ENCODE measurements at regions not wholly inside any gene's neighbourhood (a gene's known extent, or its start where the extent isn't known, plus 50 kb on each side); places are given as distances from the start of the nearest gene placed in this dataset.

DNA sequence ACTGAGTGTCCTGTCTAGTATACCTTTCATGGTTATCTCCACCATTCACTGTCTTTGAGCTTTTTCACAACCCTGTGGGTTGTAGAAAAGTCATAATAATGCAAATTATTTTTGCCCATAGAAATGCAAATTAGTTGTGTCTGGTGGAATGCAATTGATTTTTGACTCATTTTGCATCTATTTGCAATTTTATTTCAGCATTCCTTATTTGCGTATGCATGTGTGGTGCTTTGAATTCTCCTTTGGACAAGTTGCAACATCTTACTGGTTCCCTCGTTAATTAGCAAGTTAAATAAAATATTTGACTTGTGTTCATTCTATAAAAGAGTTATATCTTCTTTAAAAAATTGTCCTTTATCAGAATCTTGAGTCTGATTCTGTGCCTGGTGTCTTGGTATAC lies 297.3 kb upstream of the CASK start:
- peaks cover 11% of the 10 kb centered on the region for H3K4me1 Mint-ChIP-seq
- H3K36me3 Mint-ChIP-seq: no peaks in the 10 kb centered on the region
- POLR2A ChIA-PET: no interaction called here
- H3K27me3 Mint-ChIP-seq (ENCODE audit: low read depth): no peaks in the 10 kb centered on the region; the same call in 1 of the 2 replicates
- CTCF ChIA-PET: no interaction called here
- peaks cover 5% of the 10 kb centered on the region for H3K9me3 Mint-ChIP-seq
- TF ChIP-seq, protein P1, sequence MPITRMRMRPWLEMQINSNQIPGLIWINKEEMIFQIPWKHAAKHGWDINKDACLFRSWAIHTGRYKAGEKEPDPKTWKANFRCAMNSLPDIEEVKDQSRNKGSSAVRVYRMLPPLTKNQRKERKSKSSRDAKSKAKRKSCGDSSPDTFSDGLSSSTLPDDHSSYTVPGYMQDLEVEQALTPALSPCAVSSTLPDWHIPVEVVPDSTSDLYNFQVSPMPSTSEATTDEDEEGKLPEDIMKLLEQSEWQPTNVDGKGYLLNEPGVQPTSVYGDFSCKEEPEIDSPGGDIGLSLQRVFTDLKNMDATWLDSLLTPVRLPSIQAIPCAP (CRISPR knock-in tag; IDR thresholded peaks at IDR 0.05): no peak
- TF ChIP-seq CREM (CRISPR knock-in tag; IDR thresholded peaks at IDR 0.05) (no peak), FOXJ3 (CRISPR knock-in tag; IDR thresholded peaks at IDR 0.05; ENCODE audit: borderline replicate concordance) (no peak), ZNF671 (CRISPR knock-in tag; IDR thresholded peaks at IDR 0.05) (no peak), GRHL2 (CRISPR knock-in tag; IDR thresholded peaks at IDR 0.05; ENCODE audit: insufficient replicate concordance, severe bottlenecking) (no peak), JUN (CRISPR knock-in tag; IDR thresholded peaks at IDR 0.05) (no peak), NR2C2 (CRISPR knock-in tag; IDR thresholded peaks at IDR 0.05) (no peak), MXD4 (CRISPR knock-in tag; IDR thresholded peaks at IDR 0.05; ENCODE audit: borderline replicate concordance) (no peak), ZNF416 (CRISPR knock-in tag; IDR thresholded peaks at IDR 0.05) (no peak), TEAD4 (CRISPR knock-in tag; IDR thresholded peaks at IDR 0.05) (no peak), ZNF263 (CRISPR knock-in tag; IDR thresholded peaks at IDR 0.05; ENCODE audit: low read depth) (no peak)
- TF ChIP-seq, protein P2, sequence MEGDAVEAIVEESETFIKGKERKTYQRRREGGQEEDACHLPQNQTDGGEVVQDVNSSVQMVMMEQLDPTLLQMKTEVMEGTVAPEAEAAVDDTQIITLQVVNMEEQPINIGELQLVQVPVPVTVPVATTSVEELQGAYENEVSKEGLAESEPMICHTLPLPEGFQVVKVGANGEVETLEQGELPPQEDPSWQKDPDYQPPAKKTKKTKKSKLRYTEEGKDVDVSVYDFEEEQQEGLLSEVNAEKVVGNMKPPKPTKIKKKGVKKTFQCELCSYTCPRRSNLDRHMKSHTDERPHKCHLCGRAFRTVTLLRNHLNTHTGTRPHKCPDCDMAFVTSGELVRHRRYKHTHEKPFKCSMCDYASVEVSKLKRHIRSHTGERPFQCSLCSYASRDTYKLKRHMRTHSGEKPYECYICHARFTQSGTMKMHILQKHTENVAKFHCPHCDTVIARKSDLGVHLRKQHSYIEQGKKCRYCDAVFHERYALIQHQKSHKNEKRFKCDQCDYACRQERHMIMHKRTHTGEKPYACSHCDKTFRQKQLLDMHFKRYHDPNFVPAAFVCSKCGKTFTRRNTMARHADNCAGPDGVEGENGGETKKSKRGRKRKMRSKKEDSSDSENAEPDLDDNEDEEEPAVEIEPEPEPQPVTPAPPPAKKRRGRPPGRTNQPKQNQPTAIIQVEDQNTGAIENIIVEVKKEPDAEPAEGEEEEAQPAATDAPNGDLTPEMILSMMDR (IDR thresholded peaks at IDR 0.05): no peak
- TF ChIP-seq, protein P3, sequence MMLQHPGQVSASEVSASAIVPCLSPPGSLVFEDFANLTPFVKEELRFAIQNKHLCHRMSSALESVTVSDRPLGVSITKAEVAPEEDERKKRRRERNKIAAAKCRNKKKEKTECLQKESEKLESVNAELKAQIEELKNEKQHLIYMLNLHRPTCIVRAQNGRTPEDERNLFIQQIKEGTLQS (CRISPR knock-in tag; conservative IDR thresholded peaks at IDR 0.05): no peak
- TF ChIP-seq, protein P4, sequence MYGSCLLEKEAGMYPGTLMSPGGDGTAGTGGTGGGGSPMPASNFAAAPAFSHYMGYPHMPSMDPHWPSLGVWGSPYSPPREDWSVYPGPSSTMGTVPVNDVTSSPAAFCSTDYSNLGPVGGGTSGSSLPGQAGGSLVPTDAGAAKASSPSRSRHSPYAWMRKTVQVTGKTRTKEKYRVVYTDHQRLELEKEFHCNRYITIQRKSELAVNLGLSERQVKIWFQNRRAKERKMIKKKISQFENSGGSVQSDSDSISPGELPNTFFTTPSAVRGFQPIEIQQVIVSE (CRISPR knock-in tag; IDR thresholded peaks at IDR 0.05; ENCODE audit: borderline replicate concordance): no peak
- TF ChIP-seq, protein P5, sequence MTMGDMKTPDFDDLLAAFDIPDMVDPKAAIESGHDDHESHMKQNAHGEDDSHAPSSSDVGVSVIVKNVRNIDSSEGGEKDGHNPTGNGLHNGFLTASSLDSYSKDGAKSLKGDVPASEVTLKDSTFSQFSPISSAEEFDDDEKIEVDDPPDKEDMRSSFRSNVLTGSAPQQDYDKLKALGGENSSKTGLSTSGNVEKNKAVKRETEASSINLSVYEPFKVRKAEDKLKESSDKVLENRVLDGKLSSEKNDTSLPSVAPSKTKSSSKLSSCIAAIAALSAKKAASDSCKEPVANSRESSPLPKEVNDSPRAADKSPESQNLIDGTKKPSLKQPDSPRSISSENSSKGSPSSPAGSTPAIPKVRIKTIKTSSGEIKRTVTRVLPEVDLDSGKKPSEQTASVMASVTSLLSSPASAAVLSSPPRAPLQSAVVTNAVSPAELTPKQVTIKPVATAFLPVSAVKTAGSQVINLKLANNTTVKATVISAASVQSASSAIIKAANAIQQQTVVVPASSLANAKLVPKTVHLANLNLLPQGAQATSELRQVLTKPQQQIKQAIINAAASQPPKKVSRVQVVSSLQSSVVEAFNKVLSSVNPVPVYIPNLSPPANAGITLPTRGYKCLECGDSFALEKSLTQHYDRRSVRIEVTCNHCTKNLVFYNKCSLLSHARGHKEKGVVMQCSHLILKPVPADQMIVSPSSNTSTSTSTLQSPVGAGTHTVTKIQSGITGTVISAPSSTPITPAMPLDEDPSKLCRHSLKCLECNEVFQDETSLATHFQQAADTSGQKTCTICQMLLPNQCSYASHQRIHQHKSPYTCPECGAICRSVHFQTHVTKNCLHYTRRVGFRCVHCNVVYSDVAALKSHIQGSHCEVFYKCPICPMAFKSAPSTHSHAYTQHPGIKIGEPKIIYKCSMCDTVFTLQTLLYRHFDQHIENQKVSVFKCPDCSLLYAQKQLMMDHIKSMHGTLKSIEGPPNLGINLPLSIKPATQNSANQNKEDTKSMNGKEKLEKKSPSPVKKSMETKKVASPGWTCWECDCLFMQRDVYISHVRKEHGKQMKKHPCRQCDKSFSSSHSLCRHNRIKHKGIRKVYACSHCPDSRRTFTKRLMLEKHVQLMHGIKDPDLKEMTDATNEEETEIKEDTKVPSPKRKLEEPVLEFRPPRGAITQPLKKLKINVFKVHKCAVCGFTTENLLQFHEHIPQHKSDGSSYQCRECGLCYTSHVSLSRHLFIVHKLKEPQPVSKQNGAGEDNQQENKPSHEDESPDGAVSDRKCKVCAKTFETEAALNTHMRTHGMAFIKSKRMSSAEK (CRISPR knock-in tag; IDR thresholded peaks at IDR 0.05; ENCODE audit: borderline replicate concordance): no peak
- TF ChIP-seq, protein P6, sequence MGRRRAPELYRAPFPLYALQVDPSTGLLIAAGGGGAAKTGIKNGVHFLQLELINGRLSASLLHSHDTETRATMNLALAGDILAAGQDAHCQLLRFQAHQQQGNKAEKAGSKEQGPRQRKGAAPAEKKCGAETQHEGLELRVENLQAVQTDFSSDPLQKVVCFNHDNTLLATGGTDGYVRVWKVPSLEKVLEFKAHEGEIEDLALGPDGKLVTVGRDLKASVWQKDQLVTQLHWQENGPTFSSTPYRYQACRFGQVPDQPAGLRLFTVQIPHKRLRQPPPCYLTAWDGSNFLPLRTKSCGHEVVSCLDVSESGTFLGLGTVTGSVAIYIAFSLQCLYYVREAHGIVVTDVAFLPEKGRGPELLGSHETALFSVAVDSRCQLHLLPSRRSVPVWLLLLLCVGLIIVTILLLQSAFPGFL (CRISPR knock-in tag; IDR thresholded peaks at IDR 0.05; ENCODE audit: borderline replicate concordance): no peak
- TF ChIP-seq, protein P7, sequence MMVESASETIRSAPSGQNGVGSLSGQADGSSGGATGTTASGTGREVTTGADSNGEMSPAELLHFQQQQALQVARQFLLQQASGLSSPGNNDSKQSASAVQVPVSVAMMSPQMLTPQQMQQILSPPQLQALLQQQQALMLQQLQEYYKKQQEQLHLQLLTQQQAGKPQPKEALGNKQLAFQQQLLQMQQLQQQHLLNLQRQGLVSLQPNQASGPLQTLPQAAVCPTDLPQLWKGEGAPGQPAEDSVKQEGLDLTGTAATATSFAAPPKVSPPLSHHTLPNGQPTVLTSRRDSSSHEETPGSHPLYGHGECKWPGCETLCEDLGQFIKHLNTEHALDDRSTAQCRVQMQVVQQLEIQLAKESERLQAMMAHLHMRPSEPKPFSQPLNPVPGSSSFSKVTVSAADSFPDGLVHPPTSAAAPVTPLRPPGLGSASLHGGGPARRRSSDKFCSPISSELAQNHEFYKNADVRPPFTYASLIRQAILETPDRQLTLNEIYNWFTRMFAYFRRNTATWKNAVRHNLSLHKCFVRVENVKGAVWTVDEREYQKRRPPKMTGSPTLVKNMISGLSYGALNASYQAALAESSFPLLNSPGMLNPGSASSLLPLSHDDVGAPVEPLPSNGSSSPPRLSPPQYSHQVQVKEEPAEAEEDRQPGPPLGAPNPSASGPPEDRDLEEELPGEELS (CRISPR knock-in tag; IDR thresholded peaks at IDR 0.05): no peak
- TF ChIP-seq, protein P8, sequence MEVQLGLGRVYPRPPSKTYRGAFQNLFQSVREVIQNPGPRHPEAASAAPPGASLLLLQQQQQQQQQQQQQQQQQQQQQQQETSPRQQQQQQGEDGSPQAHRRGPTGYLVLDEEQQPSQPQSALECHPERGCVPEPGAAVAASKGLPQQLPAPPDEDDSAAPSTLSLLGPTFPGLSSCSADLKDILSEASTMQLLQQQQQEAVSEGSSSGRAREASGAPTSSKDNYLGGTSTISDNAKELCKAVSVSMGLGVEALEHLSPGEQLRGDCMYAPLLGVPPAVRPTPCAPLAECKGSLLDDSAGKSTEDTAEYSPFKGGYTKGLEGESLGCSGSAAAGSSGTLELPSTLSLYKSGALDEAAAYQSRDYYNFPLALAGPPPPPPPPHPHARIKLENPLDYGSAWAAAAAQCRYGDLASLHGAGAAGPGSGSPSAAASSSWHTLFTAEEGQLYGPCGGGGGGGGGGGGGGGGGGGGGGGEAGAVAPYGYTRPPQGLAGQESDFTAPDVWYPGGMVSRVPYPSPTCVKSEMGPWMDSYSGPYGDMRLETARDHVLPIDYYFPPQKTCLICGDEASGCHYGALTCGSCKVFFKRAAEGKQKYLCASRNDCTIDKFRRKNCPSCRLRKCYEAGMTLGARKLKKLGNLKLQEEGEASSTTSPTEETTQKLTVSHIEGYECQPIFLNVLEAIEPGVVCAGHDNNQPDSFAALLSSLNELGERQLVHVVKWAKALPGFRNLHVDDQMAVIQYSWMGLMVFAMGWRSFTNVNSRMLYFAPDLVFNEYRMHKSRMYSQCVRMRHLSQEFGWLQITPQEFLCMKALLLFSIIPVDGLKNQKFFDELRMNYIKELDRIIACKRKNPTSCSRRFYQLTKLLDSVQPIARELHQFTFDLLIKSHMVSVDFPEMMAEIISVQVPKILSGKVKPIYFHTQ (CRISPR knock-in tag; IDR thresholded peaks at IDR 0.05): no peak
- TF ChIP-seq, protein P9, sequence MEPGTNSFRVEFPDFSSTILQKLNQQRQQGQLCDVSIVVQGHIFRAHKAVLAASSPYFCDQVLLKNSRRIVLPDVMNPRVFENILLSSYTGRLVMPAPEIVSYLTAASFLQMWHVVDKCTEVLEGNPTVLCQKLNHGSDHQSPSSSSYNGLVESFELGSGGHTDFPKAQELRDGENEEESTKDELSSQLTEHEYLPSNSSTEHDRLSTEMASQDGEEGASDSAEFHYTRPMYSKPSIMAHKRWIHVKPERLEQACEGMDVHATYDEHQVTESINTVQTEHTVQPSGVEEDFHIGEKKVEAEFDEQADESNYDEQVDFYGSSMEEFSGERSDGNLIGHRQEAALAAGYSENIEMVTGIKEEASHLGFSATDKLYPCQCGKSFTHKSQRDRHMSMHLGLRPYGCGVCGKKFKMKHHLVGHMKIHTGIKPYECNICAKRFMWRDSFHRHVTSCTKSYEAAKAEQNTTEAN (CRISPR knock-in tag; IDR thresholded peaks at IDR 0.05): no peak
- no peak overlapping the region for H3K27ac Mint-ChIP-seq
- no peak overlapping the region for H3K4me3 Mint-ChIP-seq
- DNase-seq (ENCODE audit: low spot score) (no peak), ATAC-seq (no peak)
